ENCODE measurements at regions not wholly inside any gene's neighbourhood (a gene's known extent, or its start where the extent isn't known, plus 50 kb on each side); places are given as distances from the start of the nearest gene placed in this dataset.
"Not testable (repeated sequence)": the region's sequence is repeated elsewhere in the genome, so short reads cannot be mapped to it uniquely, and the experiment has no call there.

GRCh38 chr11:116339306-116340098 is 433.3 kb downstream of the BUD13 start:
- Histone ChIP-seq H3K4me3 (ENCODE audit: low read length) (no peak overlapping the region), H3K27ac (ENCODE audit: low read length) (no peak overlapping the region), H3K27me3 (ENCODE audit: insufficient read depth, low read length) (no peaks in the 10 kb centered on the region; the same call in 1 of the 2 replicates), H3K4me1 (ENCODE audit: insufficient read depth, low read length) (no peaks in the 10 kb centered on the region), H3K9me3 (ENCODE audit: insufficient read depth, low read depth, low read length) (no peaks in the 10 kb centered on the region), H3K36me3 (ENCODE audit: insufficient read depth, low read depth, low read length) (no peaks in the 10 kb centered on the region), H3K9ac (ENCODE audit: low read depth, low read length) (no peak overlapping the region)

DNA sequence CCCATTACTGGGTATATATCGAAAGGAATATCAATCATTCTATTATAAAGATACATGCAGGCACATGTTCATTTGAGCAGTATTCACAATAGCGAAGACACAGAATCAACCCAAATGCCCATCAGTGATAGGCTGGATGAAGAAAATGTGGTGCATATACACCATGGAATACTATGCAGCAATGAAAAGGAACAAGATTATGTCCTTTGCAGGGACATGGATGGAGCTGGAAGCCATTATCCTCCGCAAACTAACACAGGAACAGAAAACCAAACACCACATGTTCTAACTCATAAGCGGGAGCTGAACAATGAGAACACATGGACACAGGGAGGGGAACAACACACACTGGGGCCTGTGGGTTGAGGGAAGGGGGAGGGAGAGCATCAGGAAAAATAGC is 434.3 kb downstream of the BUD13 start:
- H3K9ac ChIP-seq (ENCODE audit: low read depth, low read length); H3K9me3 ChIP-seq (ENCODE audit: insufficient read depth, low read depth, low read length); H3K27ac ChIP-seq (ENCODE audit: low read length); H3K36me3 ChIP-seq (ENCODE audit: insufficient read depth, low read depth, low read length); H3K4me1 ChIP-seq (ENCODE audit: insufficient read depth, low read length); H3K4me3 ChIP-seq (ENCODE audit: low read length); H3K27me3 ChIP-seq (ENCODE audit: insufficient read depth, low read length): not testable (repeated sequence)

DNA sequence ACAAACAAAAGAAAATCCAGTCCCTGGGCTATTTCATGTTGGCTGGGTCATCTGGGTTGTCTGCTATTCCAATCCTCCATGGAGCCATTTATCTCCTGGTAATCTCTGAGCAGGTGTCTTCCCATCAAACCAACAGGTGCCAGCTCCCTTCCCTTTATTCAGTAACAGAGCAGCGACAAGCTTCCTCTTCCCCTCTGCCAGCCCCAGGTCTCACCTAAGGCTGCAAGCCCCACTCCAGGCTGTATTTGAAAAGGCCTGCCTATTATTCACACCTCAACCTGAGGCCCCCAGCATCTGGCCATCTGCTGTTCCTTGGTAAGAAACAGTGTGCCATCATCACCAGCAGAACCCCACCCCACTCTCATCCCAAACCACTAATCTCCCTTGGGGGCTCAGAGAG is 436.2 kb downstream of the BUD13 start:
- no peaks in the 10 kb centered on the region for H3K9me3 ChIP-seq (ENCODE audit: insufficient read depth, low read depth, low read length)
- no peak overlapping the region for H3K27ac ChIP-seq (ENCODE audit: low read length)
- no peaks in the 10 kb centered on the region for H3K36me3 ChIP-seq (ENCODE audit: insufficient read depth, low read depth, low read length)
- H3K4me3 ChIP-seq (ENCODE audit: low read length): no peak overlapping the region
- no peaks in the 10 kb centered on the region; the same call in 1 of the 2 replicates for H3K27me3 ChIP-seq (ENCODE audit: insufficient read depth, low read length)
- no peaks in the 10 kb centered on the region for H3K4me1 ChIP-seq (ENCODE audit: insufficient read depth, low read length)
- no peak overlapping the region for H3K9ac ChIP-seq (ENCODE audit: low read depth, low read length)

GRCh38 chr11:116335891-116336290 is 436.9 kb downstream of the BUD13 start:
- no peaks in the 10 kb centered on the region; the same call in 1 of the 2 replicates for H3K27me3 ChIP-seq (ENCODE audit: insufficient read depth, low read length)
- H3K9ac ChIP-seq (ENCODE audit: low read depth, low read length): no peak overlapping the region
- H3K36me3 ChIP-seq (ENCODE audit: insufficient read depth, low read depth, low read length): no peaks in the 10 kb centered on the region
- H3K27ac ChIP-seq (ENCODE audit: low read length): no peak overlapping the region
- H3K4me1 ChIP-seq (ENCODE audit: insufficient read depth, low read length): no peaks in the 10 kb centered on the region
- H3K9me3 ChIP-seq (ENCODE audit: insufficient read depth, low read depth, low read length): no peaks in the 10 kb centered on the region
- no peak overlapping the region for H3K4me3 ChIP-seq (ENCODE audit: low read length)

- Histone ChIP-seq H3K9ac (ENCODE audit: low read depth, low read length) (no peak overlapping the region), H3K4me3 (ENCODE audit: low read length) (no peak overlapping the region), H3K9me3 (ENCODE audit: insufficient read depth, low read depth, low read length) (no peaks in the 10 kb centered on the region), H3K27ac (ENCODE audit: low read length) (no peak overlapping the region), H3K36me3 (ENCODE audit: insufficient read depth, low read depth, low read length) (no peaks in the 10 kb centered on the region), H3K4me1 (ENCODE audit: insufficient read depth, low read length) (no peaks in the 10 kb centered on the region), H3K27me3 (ENCODE audit: insufficient read depth, low read length) (no peaks in the 10 kb centered on the region; the same call in 1 of the 2 replicates)
These were observed 437.7 kb downstream of the BUD13 start for GRCh38 chr11:116335078-116335477.

DNA sequence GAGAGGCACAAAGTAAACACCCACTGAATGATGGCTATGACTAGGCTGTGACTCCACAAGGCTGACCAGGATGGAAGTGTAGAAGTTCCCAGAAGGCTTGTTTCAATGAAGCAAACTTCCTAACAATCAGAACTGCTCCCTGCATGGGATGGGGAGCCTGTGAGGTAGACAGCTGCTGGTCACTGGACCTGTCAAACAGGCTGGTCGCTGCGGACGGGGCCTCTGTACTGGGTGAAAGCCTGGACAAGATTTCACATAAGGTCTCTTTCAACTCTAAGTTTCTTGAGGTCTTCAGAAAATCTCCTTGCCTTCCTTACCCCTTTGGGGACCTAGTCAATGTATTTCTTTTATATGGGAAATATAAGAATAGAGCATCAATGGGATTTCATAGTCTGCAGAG is 438.2 kb downstream of the BUD13 start:
- Histone ChIP-seq H3K36me3 (ENCODE audit: insufficient read depth, low read depth, low read length) (no peaks in the 10 kb centered on the region), H3K27me3 (ENCODE audit: insufficient read depth, low read length) (no peaks in the 10 kb centered on the region; the same call in 1 of the 2 replicates), H3K9ac (ENCODE audit: low read depth, low read length) (no peak overlapping the region)

DNA sequence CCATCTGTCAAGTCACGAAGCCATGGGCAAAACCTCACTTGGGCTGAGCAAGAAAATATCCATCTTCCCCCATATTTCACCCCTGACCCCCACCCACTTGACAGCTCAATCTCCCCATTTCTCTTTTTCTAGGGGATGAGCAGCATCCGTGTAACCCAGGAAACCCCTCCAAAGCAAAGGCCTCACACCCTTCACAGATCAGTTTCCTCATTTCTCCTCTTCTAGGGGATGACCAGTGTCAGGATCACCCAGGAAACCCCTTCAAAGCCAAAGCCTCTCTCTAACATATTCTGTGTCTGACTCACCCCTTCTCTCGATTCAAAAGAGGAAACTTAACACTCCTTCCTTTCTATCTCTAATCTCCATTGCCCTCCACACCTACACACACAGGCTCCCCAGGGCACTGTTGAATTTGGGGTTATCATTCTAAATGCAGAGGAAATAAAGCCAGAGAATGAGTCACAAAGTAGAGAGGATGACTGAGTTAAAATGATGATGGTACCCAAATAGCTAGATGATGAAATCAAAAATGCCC is 439.7 kb downstream of the BUD13 start:
- no peaks in the 10 kb centered on the region for H3K4me1 ChIP-seq (ENCODE audit: insufficient read depth, low read length)
- H3K9ac ChIP-seq (ENCODE audit: low read depth, low read length): no peak overlapping the region
- H3K27ac ChIP-seq (ENCODE audit: low read length): no peak overlapping the region
- no peaks in the 10 kb centered on the region for H3K36me3 ChIP-seq (ENCODE audit: insufficient read depth, low read depth, low read length)
- H3K27me3 ChIP-seq (ENCODE audit: insufficient read depth, low read length): no peaks in the 10 kb centered on the region; the same call in 1 of the 2 replicates
- H3K9me3 ChIP-seq (ENCODE audit: insufficient read depth, low read depth, low read length): no peaks in the 10 kb centered on the region
- H3K4me3 ChIP-seq (ENCODE audit: low read length): no peak overlapping the region

More for the DNA sequence above, 438.2 kb downstream of the BUD13 start:
- Histone ChIP-seq H3K27ac (ENCODE audit: low read length) (no peak overlapping the region), H3K4me1 (ENCODE audit: insufficient read depth, low read length) (no peaks in the 10 kb centered on the region), H3K9me3 (ENCODE audit: insufficient read depth, low read depth, low read length) (no peaks in the 10 kb centered on the region), H3K4me3 (ENCODE audit: low read length) (no peak overlapping the region)

- no peaks in the 10 kb centered on the region for H3K36me3 ChIP-seq (ENCODE audit: insufficient read depth, low read depth, low read length)
- H3K27ac ChIP-seq (ENCODE audit: low read length): no peak overlapping the region
- H3K27me3 ChIP-seq (ENCODE audit: insufficient read depth, low read length): no peaks in the 10 kb centered on the region; the same call in 1 of the 2 replicates
- no peaks in the 10 kb centered on the region for H3K9me3 ChIP-seq (ENCODE audit: insufficient read depth, low read depth, low read length)
- H3K4me1 ChIP-seq (ENCODE audit: insufficient read depth, low read length): no peaks in the 10 kb centered on the region
- H3K4me3 ChIP-seq (ENCODE audit: low read length): no peak overlapping the region
- no peak overlapping the region for H3K9ac ChIP-seq (ENCODE audit: low read depth, low read length)
These were observed 440.4 kb downstream of the BUD13 start for GRCh38 chr11:116332391-116332790.

DNA sequence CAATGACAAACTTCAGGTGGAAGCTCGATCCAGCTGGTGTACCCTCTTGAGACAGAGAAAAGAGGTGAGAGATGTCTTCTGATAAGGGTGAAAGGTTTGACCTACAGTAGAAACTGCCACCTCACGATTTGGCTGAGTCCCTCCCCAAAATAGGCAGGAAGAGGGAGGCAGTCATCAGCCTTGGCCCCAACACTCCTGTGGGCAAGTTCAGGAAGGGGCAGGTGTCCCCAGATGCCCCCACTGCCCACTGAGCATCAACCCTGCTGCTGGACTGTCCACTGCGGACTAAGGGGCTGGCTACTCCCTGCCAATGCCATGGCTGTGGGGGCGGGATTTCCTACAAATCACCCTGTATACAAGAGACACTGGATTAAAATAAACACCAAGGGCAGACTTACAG is 441.4 kb downstream of the BUD13 start:
- no peaks in the 10 kb centered on the region for H3K9me3 ChIP-seq (ENCODE audit: insufficient read depth, low read depth, low read length)
- H3K36me3 ChIP-seq (ENCODE audit: insufficient read depth, low read depth, low read length): no peaks in the 10 kb centered on the region
- H3K27ac ChIP-seq (ENCODE audit: low read length): no peak overlapping the region
- no peaks in the 10 kb centered on the region; the same call in 1 of the 2 replicates for H3K27me3 ChIP-seq (ENCODE audit: insufficient read depth, low read length)
- H3K9ac ChIP-seq (ENCODE audit: low read depth, low read length): no peak overlapping the region
- no peaks in the 10 kb centered on the region for H3K4me1 ChIP-seq (ENCODE audit: insufficient read depth, low read length)
- no peak overlapping the region for H3K4me3 ChIP-seq (ENCODE audit: low read length)

DNA sequence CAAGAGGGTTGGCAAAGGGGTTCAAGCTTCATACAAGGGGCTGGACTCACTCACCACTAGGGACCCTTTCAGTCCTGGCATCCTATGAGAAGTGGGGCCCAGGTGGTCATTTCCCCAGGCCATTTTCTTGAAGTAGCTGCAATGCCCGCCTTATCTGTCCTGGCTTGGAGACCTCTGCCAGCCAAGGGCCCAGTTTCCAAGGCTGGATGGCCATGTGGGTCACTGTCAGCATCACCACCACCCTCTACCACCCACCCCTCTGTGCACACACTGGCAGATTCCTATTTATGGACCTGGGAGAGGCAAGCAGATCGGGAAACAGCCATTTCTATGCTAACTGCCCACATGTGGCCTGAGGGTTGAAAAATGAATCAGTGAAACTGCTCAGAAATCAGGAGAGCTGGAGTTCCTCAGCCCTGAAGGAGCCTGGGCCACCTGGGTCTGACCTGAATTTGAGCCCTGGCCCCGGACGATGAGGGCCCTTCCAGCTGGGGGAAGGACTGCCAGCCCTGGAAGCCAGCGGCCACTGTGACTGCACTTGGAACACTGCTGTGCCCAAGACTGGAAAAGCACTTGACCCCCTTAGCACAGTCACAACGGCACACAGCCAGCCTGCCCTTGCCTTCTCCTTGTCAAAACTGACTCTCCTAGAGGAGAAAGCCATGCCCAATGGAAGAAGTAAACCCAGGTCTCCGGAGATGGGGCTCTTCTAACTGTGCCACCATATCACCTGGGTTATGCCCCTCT is 442.2 kb downstream of the BUD13 start:
- H3K9me3 ChIP-seq (ENCODE audit: insufficient read depth, low read depth, low read length): no peaks in the 10 kb centered on the region
- no peak overlapping the region for H3K4me3 ChIP-seq (ENCODE audit: low read length)
- no peak overlapping the region for H3K9ac ChIP-seq (ENCODE audit: low read depth, low read length)
- no peaks in the 10 kb centered on the region for H3K27me3 ChIP-seq (ENCODE audit: insufficient read depth, low read length)
- H3K36me3 ChIP-seq (ENCODE audit: insufficient read depth, low read depth, low read length): no peaks in the 10 kb centered on the region
- no peaks in the 10 kb centered on the region for H3K4me1 ChIP-seq (ENCODE audit: insufficient read depth, low read length)
- H3K27ac ChIP-seq (ENCODE audit: low read length): no peak overlapping the region

DNA sequence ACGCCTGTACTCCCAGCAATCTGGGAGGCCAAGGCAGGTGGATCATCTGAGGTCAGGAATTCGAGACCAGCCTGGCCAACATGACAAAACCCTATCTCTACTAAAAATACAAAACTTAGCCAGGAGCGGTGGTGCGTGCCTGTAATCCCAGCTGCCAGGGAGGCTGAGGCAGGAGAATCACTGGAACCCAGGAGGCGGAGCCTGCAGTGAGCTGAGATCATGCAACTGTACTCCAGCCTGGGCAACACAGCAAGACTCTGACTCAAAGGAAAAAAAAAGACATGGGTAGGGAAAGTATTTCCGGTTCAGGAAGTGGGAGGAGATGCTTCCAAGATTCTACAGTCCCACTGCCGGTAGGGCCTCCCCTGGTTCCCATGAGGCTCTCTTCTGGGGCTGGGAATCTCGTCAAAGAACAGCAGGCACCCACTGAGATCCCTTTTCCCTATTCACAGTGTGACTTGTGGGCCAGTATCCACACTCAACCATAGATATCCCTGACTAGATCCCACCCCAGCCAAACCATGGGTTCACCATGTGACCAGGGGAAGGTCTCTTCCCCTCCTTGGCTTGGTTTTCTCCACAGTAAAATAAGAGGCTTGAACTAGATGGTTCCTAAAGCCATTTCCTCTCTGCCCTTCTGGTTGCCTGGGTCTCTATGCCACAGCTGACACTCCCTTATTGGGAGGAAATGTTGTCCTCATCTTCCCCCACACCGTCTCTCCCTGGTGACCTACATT is 443.3 kb downstream of the BUD13 start:
- no peaks in the 10 kb centered on the region for H3K9me3 ChIP-seq (ENCODE audit: insufficient read depth, low read depth, low read length)

More for the DNA sequence above, 443.3 kb downstream of the BUD13 start:
- no peak overlapping the region for H3K27ac ChIP-seq (ENCODE audit: low read length)
- H3K9ac ChIP-seq (ENCODE audit: low read depth, low read length): no peak overlapping the region
- no peak overlapping the region for H3K4me3 ChIP-seq (ENCODE audit: low read length)
- no peaks in the 10 kb centered on the region for H3K4me1 ChIP-seq (ENCODE audit: insufficient read depth, low read length)
- no peaks in the 10 kb centered on the region for H3K36me3 ChIP-seq (ENCODE audit: insufficient read depth, low read depth, low read length)
- H3K27me3 ChIP-seq (ENCODE audit: insufficient read depth, low read length): no peaks in the 10 kb centered on the region

All from iPS-20b (cell line).